Loucy (cell line): ENCODE measurements at regions not wholly inside any gene's neighbourhood (a gene's known extent, or its start where the extent isn't known, plus 50 kb on each side); places are given as distances from the start of the nearest gene placed in this dataset.

ENCODE experiments used
- EZH2phosphoT487 ChIP-seq: fragments of 200-600 bp; IDR thresholded peaks from 2 replicates; pipeline ENCODE4 v1.6.1; 2018; ENCODE audit warnings: antibody characterized with exemption, mild to moderate bottlenecking, moderate library complexity, borderline replicate concordance
- TF ChIP-seq, protein P1 (sequence below): fragments of 200-600 bp; sonication (generic); conservative IDR thresholded peaks from 2 replicates; pipeline ENCODE4 v1.5.1; 2014; ENCODE audit warnings: mild to moderate bottlenecking, antibody characterized with exemption, low read length

DNA sequence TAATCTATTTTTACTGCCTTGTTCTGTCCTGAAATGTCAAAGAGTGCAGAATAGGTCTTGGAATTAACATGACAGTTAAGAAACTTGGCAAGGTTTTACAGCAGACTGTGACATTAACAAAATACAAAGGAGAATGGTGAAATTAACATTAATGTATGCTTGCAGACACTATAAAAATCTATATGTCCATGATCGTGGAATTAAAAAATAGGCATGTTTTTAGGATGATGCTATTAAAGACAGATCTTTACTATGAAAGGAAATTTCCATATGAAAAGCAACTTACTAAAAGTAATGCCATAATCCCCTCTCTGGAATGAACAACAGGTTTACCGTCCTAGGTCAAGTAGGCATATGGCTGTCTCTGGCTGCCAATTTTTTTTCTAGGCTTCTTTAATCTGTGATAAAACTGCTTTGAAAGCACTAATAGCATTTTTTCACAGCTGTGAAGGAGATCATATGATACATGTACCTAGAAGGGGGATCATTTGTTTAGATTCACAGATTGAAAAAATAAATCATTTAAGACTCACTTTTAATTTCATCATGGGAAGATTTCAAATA is 291.5 kb downstream of the ZNF536 start:
- TF ChIP-seq, protein P1, sequence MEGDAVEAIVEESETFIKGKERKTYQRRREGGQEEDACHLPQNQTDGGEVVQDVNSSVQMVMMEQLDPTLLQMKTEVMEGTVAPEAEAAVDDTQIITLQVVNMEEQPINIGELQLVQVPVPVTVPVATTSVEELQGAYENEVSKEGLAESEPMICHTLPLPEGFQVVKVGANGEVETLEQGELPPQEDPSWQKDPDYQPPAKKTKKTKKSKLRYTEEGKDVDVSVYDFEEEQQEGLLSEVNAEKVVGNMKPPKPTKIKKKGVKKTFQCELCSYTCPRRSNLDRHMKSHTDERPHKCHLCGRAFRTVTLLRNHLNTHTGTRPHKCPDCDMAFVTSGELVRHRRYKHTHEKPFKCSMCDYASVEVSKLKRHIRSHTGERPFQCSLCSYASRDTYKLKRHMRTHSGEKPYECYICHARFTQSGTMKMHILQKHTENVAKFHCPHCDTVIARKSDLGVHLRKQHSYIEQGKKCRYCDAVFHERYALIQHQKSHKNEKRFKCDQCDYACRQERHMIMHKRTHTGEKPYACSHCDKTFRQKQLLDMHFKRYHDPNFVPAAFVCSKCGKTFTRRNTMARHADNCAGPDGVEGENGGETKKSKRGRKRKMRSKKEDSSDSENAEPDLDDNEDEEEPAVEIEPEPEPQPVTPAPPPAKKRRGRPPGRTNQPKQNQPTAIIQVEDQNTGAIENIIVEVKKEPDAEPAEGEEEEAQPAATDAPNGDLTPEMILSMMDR: no peak
- no peak for TF ChIP-seq EZH2phosphoT487
